GM23248 (cell line): ENCODE measurements at regions not wholly inside any gene's neighbourhood (a gene's known extent, or its start where the extent isn't known, plus 50 kb on each side); places are given as distances from the start of the nearest gene placed in this dataset.

ENCODE experiments used
- EZH2 ChIP-seq: fragments of 200-600 bp; sonication (generic); IDR thresholded peaks from 2 replicates; pipeline ENCODE4 v1.6.1; 2018; ENCODE audit warnings: antibody characterized with exemption, mild to moderate bottlenecking; ENCODE audit not compliant: insufficient read depth, poor library complexity, severe bottlenecking
- EZH2phosphoT487 ChIP-seq: fragments of 200-600 bp; sonication (generic); IDR thresholded peaks from 2 replicates; pipeline ENCODE4 v1.6.1; 2018; ENCODE audit warnings: antibody characterized with exemption, moderate library complexity, mild to moderate bottlenecking, low read depth; ENCODE audit not compliant: insufficient read depth

GRCh38 chr4:101555341-101555880, 208.1 kb upstream of the PPP3CA start:
- TF ChIP-seq EZH2 = no peak
- no peak for TF ChIP-seq EZH2phosphoT487
